Activated T-helper 2 cell treated with anti-CD3 and anti-CD28 coated beads, Interferon-gamma antibody, Interleukin-2, Interleukin-4, amounts not matched to agents 10 μg/mL and 5 μg/mL and 100 μg/mL, durations not matched to agents 14 hours and 24 hours and 36 hours (primary cell): ENCODE measurements at regions not wholly inside any gene's neighbourhood (a gene's known extent, or its start where the extent isn't known, plus 50 kb on each side); places are given as distances from the start of the nearest gene placed in this dataset.

Experiments used
- DNase-seq: peaks from one replicate; pipeline ENCODE4 v3.0.0; 2021; ENCODE audit warnings: low spot score
- H3K27ac Mint-ChIP-seq: one replicate; pipeline ENCODE4 v1.8.0; 2021; ENCODE audit warnings: mixed read lengths
- H3K27me3 Mint-ChIP-seq: one replicate; pipeline ENCODE4 v1.8.0; 2021; ENCODE audit warnings: low read depth, mixed read lengths
- H3K36me3 Mint-ChIP-seq: one replicate; pipeline ENCODE4 v1.8.0; 2021; ENCODE audit warnings: low read depth, mixed read lengths
- H3K4me1 Mint-ChIP-seq: one replicate; pipeline ENCODE4 v1.8.0; 2021; ENCODE audit warnings: low read depth, mixed read lengths
- H3K4me3 Mint-ChIP-seq: one replicate; pipeline ENCODE4 v1.8.0; 2021; ENCODE audit warnings: low read depth, mild to moderate bottlenecking, moderate library complexity, mixed read lengths
- H3K9me3 Mint-ChIP-seq: one replicate; pipeline ENCODE4 v1.8.0; 2021; ENCODE audit warnings: mixed read lengths
- intact Hi-C: fragments of 100-400 bp; cut with micrococcal nuclease; formaldehyde crosslinking; loops from one replicate; pipeline ENCODE4 v1.15.1; 2023

DNA sequence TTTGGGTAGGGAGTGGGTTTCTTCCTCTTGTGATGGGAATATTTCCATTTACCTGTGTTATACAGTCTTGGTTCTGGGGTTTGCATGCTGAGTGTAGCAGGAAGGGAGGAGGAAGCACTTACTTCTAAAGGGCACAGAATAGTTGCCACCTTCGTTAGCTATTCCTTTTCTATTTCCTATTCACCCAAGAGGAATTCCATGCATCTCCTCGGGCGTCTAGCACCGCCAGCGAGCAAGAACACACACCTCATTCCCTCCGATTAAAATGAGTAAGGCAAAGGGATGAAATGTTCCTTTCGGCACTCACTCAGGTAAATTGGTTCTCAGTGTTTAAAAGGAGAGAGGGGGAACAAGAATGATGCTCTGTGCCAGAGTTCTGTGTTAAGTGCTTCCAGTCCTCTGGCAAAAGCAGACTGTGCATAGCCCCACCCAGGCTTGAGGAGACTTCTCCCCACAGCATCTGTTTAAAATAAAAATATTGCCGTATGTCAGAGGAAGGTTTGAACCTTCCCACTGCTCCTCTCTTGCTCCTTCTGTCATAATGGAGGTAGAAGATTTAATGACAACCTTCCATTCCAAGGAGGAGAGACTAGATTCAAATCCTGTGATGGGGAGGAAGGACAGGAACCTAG is 351.4 kb downstream of the PTTG2 start:
- Mint-ChIP-seq H3K4me3 (no peak overlapping the region), H3K9me3 (peaks cover 13% of the 10 kb centered on the region), H3K36me3 (peaks cover 15% of the 10 kb centered on the region), H3K27me3 (peaks cover 40% of the 10 kb centered on the region), H3K27ac (no peak overlapping the region), H3K4me1 (peaks cover 54% of the 10 kb centered on the region)
- intact Hi-C loops, result loop anchor here (5.0 kb wide), 1 partner anchor 1989 kb away; no protein-coding TSS in a partner anchor
- no peak for DNase-seq

DNA sequence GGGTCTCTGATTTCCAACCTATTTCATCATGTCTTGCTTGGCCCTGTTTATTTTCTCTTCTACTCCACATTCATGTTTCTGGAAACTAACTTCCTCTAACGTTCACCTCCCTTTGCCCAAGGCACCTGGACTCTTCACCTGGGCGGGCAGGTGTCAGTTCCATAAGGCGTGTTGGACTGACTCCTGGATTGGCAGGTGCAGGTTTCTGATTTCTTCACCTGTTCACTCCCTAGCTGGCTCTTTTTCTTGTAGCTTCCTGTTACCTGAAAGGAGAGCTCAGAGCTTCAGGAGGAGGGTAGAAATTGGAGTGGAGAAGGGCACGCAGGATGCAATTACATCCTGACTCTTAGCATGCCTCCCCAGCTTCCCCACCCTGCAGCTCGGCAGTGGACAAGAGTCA is 350.8 kb upstream of the KLF3 start:
- intact Hi-C loops, result loop anchor here (5.0 kb wide), 1 partner anchor 1991 kb away; no protein-coding TSS in a partner anchor
- Mint-ChIP-seq H3K36me3 (peaks cover 15% of the 10 kb centered on the region), H3K4me1 (peaks cover 45% of the 10 kb centered on the region), H3K27me3 (peaks cover 41% of the 10 kb centered on the region), H3K4me3 (no peak overlapping the region), H3K9me3 (peaks cover 13% of the 10 kb centered on the region), H3K27ac (no peak overlapping the region)
- no peak for DNase-seq

DNA sequence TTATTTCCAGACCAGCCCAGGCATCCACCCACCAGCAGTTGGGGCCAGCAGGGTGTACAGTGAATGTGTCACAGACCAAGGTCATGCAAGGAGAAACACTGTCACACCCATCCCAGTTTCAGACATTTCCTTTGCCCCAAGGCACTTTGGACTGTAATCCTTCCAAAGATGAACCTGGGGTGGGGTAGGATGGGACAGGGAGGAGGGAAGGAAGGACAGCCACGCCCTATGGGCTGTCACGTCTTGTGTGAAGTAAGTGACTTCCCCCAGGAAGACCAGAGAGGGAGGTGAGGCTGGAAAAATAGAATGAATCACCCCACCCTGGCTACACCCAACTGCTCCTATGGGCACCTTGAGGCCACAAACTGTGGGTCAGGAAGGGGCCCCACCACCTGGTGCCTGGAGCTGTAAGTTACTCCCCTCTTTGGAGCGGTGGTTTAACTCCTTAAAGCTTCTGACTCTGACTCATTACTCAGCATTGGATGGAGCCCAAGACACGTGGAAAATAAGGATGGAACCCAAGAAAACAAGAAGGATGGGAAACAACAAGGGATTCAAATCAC is 349.9 kb upstream of the KLF3 start:
- DNase-seq, result no peak
- H3K4me1 Mint-ChIP-seq, result peaks cover 42% of the 10 kb centered on the region
- H3K4me3 Mint-ChIP-seq, result no peak overlapping the region
- H3K9me3 Mint-ChIP-seq, result peaks cover 13% of the 10 kb centered on the region
- H3K27me3 Mint-ChIP-seq, result peaks cover 37% of the 10 kb centered on the region
- no peak overlapping the region for H3K27ac Mint-ChIP-seq
- peaks cover 15% of the 10 kb centered on the region for H3K36me3 Mint-ChIP-seq
- intact Hi-C loops, result loop anchor here (5.0 kb wide), 1 partner anchor 1992 kb away; no protein-coding TSS in a partner anchor

DNA sequence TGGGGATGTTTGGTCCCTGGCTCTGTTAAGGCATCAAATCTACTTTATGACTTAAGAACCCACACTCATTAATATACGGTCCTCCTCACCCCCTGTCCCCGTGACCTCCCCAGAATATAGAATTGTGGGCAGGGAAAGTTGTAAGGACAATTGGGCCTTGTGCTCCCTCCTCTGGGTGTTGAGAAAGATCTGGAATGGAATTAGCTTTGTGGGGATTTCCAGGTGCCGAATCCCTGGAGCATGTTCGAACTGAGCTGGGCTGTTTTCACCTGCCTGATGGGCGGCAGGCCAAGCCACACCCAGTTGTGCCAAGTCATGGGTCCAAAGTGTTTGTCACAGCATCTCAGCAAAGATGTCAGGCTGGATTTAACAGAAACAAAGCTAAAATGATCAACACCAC is 349.3 kb upstream of the KLF3 start:
- Mint-ChIP-seq H3K4me1 (peaks cover 42% of the 10 kb centered on the region), H3K27ac (no peak overlapping the region), H3K36me3 (peaks cover 15% of the 10 kb centered on the region), H3K9me3 (peaks cover 13% of the 10 kb centered on the region), H3K27me3 (peaks cover 34% of the 10 kb centered on the region), H3K4me3 (no peak overlapping the region)
- DNase-seq, result no peak
- intact Hi-C loops, result loop anchor here (5.0 kb wide), 1 partner anchor 1992 kb away; no protein-coding TSS in a partner anchor

DNA sequence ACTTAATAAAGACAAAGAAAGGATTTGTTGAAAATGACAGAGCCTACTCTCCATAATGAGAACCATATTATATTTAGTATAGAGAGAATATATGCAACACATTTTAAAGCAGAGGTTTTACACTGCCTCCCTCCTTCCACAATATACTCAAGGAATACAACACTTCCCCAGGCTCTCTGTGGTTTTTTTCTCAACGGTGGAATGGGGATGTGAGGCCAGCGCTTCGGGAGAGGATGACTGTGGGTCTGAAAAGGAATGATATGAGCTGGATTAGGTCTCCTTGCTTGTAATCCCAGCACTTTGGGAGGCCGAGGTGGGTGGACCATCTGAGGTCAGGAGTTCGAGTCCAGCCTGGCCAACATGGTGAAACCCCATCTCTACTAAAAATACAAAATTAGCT is 348.7 kb upstream of the KLF3 start:
- DNase-seq, result no peak
- Mint-ChIP-seq H3K4me1 (peaks cover 42% of the 10 kb centered on the region), H3K36me3 (peaks cover 15% of the 10 kb centered on the region), H3K27ac (no peak overlapping the region), H3K27me3 (peaks cover 34% of the 10 kb centered on the region), H3K9me3 (peaks cover 13% of the 10 kb centered on the region), H3K4me3 (no peak overlapping the region)
- intact Hi-C loops, result no loop called here

DNA sequence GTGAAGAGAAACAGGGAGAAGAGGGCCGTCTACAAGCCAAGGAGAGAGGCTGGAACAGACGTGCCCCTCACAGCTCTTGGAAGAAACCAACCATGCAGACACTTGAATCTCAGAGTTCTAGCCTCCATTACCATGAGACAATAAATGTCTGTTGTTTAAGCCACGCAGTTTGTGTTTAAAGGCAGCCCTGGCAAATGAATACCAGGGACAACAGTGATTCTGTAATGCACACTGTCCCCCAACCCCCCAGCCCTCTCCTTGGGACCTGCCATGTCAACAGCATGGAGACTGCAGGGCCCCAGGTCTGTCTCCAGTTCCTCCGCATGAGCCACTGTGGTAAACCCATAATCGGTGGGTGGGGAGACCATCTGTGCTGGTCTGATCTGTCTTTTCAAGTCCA is 348.0 kb upstream of the KLF3 start:
- H3K36me3 Mint-ChIP-seq, result peaks cover 11% of the 10 kb centered on the region
- no peak overlapping the region for H3K4me3 Mint-ChIP-seq
- intact Hi-C loops, result no loop called here
- H3K4me1 Mint-ChIP-seq, result peaks cover 37% of the 10 kb centered on the region
- DNase-seq, result no peak
- H3K27ac Mint-ChIP-seq, result no peak overlapping the region
- H3K27me3 Mint-ChIP-seq, result peaks cover 32% of the 10 kb centered on the region
- peaks cover 13% of the 10 kb centered on the region for H3K9me3 Mint-ChIP-seq

DNA sequence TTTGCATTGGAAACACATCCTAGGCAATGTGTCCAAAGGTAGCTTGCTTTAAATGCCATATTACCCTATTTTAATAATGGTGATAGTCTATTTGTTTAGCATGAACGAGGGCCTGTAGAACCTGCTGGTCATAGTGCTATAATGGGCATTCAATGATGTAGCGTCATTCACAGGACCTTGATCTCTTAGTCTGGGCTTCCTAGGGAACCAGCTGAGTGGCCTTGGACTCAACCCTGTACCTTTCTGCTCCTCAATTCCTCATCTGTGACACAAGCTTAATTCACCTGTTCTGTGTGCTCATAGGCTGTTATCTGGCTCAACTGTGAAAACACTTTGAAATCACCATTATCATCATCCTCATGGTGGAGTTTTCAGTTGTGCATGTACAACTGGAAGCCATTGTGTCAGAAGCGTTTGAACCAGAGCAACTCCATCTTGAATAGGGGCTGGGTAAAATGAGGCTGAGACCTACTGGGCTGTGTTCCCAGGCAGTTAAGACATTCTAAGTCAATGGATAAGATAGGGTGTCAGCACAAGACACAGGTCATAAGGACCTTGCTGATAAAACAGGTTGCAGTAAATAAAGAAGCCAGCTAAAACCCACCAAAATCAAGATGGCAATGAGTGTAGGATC is 346.8 kb upstream of the KLF3 start:
- Mint-ChIP-seq H3K27me3 (peaks cover 32% of the 10 kb centered on the region), H3K36me3 (peaks cover 9% of the 10 kb centered on the region), H3K4me1 (peaks cover 29% of the 10 kb centered on the region), H3K4me3 (no peak overlapping the region), H3K9me3 (peaks cover 10% of the 10 kb centered on the region), H3K27ac (no peak overlapping the region)
- no peak for DNase-seq
- intact Hi-C loops, result no loop called here

DNA sequence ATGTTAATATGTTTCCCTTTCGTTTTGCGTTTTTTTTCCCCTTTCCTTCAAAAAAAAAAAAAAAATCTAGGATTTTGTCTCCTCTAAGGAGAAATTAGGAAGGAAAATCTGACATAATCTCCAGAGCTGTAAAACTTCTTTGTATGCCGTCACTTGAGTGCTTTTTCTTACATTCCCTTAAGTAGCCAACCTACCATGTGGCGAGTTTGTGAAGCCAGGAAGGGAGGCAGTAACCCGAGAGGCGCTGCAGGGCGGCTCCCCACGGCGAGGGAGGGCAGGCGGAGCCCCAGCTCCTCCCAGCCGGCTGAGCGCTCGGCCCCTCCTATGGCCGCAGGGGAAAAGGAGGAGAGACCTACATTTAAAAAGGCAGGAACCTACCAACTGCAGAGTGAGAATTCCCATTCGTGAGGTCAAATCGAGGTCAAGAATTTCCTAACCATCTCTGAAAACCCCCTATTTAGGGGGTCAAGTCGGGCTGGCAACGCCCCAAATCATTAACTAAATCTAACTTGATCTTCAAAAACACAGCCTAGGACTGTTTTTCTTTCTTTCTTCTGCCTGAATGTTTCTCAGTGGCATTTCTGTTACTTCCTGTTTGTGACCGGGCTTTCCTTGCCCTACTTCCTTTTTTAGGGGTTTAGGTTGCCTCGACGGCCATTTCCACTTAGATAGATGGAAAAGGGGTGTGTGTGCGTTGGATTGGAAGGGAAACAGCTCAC is 345.1 kb upstream of the KLF3 start:
- peak; percentile 64 for DNase-seq
- Mint-ChIP-seq H3K36me3 (no peaks in the 10 kb centered on the region), H3K4me1 (peaks cover 26% of the 10 kb centered on the region), H3K4me3 (peak overlapping the region; percentile 68), H3K27me3 (peaks cover 25% of the 10 kb centered on the region), H3K27ac (peak overlapping the region; percentile 75), H3K9me3 (no peaks in the 10 kb centered on the region)
- intact Hi-C loops, result loop anchor here (1.0 to 2.0 kb wide), 4 partner anchors 16 to 356 kb away; no protein-coding TSS in a partner anchor

DNA sequence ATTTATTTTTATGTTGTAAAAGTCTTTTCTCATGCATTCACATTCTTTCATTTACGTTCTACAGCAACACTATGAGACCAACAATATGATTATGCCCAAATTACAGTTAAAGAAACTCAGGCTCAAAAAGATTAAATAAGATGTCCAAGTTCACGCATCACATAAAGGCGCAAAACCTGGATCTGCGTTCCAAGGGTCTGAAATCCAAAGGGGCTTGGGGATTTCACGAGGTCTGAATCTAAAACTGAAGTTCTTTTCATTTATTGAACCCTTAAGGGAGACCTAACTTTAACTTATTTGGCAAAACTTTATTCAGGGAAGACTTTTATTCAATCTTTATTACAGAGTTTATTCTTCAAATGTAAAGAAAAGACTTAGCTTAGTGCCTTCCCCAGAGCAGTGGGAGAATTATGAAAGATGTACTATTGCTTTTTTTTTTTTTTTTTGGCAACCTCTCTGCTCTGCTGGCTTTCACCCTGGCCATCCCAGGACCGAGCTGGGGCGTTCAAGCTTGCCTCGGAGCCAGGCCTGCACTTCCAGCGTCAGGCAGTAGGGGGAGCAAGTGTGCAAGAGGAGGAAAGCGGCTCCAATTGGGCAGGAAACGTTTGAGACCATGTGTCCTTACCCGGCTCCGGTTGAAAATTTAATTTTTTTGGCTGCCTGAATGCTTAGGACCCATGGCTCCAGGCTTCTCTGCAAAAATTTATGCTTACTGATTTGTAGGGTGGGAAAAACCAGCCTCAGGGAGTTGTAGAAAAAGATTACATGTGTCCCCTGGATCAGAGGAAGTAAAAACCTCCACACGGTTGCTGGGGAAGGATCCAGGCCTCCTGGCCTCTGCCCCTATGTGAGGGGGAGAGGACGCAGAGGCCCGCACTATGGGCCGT is 344.3 kb upstream of the KLF3 start:
- peak overlapping the region; percentile 68 for H3K4me3 Mint-ChIP-seq
- H3K36me3 Mint-ChIP-seq, result no peaks in the 10 kb centered on the region
- H3K27ac Mint-ChIP-seq, result peak overlapping the region; percentile 75
- peak; percentile 80 for DNase-seq
- intact Hi-C loops, result loop anchor here (1.0 to 5.0 kb wide), 6 partner anchors 15 to 412 kb away; no protein-coding TSS in a partner anchor
- peaks cover 27% of the 10 kb centered on the region for H3K27me3 Mint-ChIP-seq
- peaks cover 4% of the 10 kb centered on the region for H3K9me3 Mint-ChIP-seq
- H3K4me1 Mint-ChIP-seq, result peaks cover 21% of the 10 kb centered on the region

DNA sequence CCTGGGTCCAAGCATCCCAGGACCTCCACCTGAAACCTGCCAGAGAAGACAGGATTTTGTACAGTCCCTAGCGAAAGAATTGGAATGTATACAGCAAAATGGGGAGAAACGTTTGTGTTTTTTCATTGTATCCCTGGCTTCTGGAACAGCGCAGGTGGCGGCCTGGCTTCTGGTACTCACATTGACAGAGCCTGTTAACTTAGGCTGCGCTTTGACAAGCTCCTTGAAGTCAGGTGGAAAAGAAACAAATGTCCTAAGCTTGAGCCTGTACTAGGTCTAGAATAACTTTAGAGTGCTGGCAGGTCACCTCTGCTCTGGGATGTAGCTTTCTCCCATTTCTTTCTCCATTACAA is 343.7 kb upstream of the KLF3 start:
- H3K27ac Mint-ChIP-seq, result no peak overlapping the region
- H3K27me3 Mint-ChIP-seq, result peaks cover 22% of the 10 kb centered on the region
- H3K9me3 Mint-ChIP-seq, result peaks cover 4% of the 10 kb centered on the region
- intact Hi-C loops, result loop anchor here (1.0 to 5.0 kb wide), 2 partner anchors 253 to 411 kb away; no protein-coding TSS in a partner anchor
- peaks cover 21% of the 10 kb centered on the region for H3K4me1 Mint-ChIP-seq
- DNase-seq, result no peak
- H3K4me3 Mint-ChIP-seq, result no peak overlapping the region
- H3K36me3 Mint-ChIP-seq, result no peaks in the 10 kb centered on the region

DNA sequence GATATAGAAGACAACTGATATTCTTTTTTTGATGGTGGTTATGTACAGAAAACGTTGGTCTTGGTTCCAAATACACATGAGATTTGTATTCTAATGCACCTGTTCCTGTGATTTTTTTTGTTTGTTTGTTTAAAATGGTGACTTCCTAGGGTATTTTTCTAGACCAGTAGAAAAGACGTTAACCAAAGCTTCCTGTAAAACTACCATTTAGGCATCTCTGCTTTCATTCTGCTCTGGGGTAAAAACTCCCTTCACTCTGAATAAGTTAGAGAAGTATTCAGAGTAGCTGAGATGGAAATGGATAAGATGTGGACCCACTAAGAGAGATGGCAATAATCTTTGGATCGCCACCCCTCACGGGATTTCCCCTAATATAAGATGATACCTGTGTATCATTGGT is 343.2 kb upstream of the KLF3 start:
- H3K4me3 Mint-ChIP-seq, result no peak overlapping the region
- DNase-seq, result no peak
- no peaks in the 10 kb centered on the region for H3K36me3 Mint-ChIP-seq
- no peak overlapping the region for H3K27ac Mint-ChIP-seq
- H3K4me1 Mint-ChIP-seq, result peaks cover 21% of the 10 kb centered on the region
- intact Hi-C loops, result loop anchor here (1.0 to 5.0 kb wide), 2 partner anchors 254 to 410 kb away; no protein-coding TSS in a partner anchor
- H3K9me3 Mint-ChIP-seq, result peaks cover 4% of the 10 kb centered on the region
- H3K27me3 Mint-ChIP-seq, result peaks cover 18% of the 10 kb centered on the region

DNA sequence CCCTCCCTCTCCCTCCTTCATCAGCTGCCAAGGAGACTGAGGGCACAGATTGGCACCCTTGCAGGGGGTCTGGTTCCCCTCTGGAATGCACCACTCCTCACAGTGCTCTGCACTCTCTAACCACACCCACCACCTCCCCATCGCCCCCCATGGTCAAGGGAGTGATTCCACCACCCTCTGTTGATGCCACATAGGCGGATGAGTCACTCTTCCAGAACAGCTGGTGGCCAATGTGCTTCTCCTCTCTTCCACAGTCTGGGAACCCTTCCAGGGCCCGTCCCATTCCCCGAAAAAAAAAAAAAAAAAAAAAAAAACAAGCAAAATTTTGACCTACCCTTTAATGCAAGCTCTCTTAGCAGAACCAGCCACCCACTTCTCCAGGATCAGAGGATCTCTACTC is 341.3 kb upstream of the KLF3 start:
- no peak overlapping the region for H3K4me3 Mint-ChIP-seq
- no peak for DNase-seq
- peaks cover 21% of the 10 kb centered on the region for H3K4me1 Mint-ChIP-seq
- no peaks in the 10 kb centered on the region for H3K36me3 Mint-ChIP-seq
- intact Hi-C loops, result loop anchor here (5.0 kb wide), 1 partner anchor 255 kb away; no protein-coding TSS in a partner anchor
- H3K27me3 Mint-ChIP-seq, result peaks cover 18% of the 10 kb centered on the region
- peaks cover 4% of the 10 kb centered on the region for H3K9me3 Mint-ChIP-seq
- no peak overlapping the region for H3K27ac Mint-ChIP-seq
